ENCODE measurements at regions not wholly inside any gene's neighbourhood (a gene's known extent, or its start where the extent isn't known, plus 50 kb on each side); places are given as distances from the start of the nearest gene placed in this dataset.

DNA sequence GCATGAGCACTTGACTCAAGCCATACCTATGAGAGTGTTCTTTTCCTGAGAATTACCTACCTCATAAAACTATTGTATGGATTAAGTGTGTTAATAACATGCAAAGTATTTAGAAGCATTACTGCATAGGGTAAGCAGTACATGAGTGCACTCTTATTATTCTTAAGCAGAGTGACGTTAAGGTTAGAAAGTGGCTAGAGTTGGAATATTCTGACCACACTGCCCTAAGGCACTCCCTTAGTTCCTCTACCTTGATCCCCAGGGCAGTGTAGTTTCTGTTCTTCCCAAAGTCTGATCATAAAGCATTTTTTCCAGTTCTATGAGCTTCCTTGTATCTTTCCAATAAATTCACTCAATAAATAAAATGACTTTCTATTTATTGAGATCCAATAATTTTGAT lies 189.2 kb downstream of the PCSK1 start:
- no peak for DNase-seq

DNA sequence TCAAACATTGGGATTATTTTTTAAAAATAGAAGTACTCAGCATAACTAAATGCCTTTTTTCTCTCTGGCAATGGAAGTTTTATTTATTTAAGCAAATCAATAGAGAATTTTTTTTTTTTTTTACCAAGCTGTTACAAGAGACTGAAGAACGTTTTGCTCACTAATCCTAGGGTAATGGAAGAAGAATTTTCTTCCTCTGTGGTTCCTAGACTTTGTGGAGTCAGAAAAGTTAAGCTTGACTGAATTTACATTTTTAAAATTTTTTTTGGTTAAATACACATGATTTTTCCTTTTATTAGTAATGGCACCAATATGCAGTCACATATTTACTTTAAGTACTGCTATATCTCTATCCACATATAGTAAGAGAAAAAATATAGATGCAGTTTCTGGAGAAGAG lies 189.8 kb downstream of the PCSK1 start:
- no peak for DNase-seq

DNA sequence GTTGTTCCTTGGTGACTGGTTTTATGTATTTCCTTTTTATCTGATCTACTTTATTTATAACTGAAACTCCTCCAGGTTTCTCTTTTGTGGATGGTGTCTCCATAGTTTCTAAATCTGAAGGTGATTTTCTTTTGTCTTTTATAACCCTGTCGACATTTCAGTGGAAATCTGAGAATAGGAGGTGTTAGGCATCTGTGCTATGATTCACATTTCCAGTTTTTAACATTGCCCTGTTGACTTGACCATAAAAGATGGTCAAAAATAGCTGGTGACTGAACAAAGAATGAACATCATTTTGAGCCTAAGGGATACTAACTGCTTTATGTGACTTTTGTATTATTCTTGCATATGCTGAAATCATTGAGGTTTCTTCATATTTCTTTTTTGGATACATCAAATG lies 190.5 kb downstream of the PCSK1 start:
- DNase-seq, result no peak

DNA sequence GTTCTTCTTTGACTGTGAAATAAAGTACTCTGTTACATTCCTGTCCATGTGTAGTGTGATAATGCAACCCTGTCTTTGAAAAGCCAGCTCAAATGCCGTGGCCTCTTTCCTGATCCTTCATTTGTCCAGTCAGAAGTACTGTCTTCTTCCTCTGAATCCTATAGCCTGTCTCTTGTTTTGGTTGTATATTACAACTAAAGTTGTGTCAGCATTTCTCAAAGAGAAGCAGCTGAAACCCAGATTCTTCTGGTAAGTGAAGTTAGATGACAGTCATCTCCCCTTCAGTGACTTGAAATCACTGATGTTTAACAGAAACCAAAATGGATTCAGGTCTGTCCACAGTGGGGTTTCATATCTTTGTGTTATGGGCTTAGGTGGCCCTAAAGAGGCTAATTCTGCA lies 196.2 kb downstream of the PCSK1 start:
- no peak for DNase-seq

DNA sequence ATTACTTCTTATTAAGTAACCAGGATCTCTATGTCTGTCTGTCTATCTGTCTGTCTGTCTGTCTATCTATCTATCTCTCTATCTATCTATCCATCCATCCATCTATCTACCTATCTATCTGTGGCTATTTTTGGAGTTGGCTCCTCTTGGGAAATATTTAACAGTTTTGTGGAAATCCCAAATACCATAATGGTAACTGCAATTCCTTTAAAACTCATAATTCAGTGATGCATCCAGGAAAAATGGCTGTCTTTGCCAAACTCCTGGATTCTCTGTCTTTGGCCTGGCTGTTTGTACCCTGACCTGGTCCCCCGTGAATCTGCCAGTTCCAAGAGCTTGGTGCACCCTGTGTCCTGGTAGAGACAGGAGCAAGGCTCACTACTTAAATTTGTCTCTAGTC lies 197.0 kb downstream of the PCSK1 start:
- DNase-seq, result no peak

DNA sequence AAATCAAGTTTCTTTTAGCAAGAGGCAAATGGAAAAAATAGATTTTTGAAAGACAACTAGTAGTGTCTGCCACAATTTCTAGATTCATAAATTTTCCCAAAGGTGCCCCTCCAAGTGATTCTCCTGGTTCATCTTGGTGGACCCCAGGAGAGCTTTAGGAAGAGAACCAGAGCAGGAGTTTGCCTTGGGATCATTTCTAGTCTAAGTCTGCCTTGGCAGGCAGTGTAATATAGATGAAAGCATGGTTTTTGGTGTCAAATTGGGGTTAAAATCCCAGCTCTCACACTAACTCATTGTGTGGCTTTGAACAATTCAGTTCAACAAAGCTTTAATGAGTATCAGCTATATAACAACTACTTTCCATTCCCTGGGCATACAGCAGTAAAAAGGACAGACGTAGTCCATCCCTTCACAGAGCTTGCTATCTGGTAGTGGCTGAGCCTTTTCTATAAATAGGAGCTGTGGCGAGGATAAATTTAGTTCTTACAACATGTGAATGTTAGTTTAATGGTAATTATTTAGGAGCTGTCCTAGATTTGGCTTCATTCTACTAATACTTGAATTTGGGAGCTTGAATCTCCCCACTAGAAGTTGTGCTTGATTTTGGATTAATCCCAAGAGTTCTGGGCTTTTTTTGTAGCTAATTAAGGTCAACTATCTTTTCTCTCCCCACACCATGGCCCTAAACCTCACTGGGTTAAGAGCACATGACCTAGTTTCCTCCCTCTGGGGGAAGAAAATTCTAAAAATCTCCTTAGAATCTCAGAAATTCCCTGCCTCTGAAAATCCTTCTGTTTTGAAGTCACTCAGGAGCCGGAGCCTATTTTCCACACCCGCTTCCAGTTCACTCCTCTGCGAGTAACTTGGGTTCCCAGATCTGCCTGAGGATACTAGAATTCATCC lies 197.8 kb downstream of the PCSK1 start:
- no peak for DNase-seq

DNA sequence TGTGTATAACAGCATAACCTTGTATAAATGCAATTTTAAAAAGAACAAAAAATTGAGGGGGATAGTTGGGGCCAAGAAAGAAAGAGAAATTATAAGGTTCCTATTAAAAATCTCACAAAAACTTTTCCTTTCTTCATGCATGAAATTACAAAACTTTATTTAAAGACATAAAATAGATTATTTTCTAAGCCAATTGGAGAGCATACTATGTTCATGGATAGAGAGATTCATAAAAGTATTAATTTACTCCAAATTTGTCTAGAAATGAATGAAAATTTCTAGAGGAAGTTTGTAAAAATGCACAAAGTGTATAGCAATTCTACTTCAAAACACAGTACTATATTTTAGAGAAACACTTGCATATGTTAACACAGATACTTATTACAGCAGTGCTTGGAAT lies 200.4 kb downstream of the PCSK1 start:
- no peak for DNase-seq

DNA sequence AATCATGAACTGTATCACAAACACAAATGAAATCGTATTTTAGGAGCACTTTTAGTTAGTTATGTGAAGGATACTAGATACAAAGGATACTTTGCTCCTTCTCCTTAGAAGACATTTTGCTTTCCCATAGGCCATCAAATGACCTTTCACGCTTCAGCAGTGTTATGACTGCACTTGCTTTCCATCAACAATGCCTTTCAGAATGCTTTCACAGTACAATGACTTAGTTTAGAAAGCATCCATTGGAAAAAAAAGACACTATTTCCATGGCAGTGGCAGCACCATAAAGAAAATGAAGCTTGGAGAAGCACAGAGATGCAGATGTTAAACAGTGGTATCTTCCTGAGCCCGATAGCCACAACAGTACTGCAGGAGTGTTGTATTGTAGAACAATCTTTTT lies 203.9 kb downstream of the PCSK1 start:
- no peak for DNase-seq

DNA sequence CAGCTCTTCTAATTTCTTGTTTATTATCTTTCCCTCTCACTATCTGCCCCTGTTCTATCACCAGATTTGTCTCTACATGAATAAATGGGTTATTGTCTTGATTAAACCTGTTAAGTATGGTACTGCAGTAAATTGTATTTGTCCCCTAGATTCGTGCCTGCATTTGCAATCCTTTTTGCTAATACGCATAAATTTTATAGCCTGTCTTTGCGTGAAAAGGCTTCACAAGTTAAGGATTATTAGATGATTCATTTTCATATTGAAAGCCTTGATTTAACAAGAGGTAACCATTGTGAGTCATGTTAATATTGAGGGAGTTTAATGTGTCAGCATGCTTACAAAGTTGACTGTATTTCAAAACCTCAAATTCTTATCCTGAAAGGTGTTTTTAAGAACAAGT lies 204.6 kb downstream of the PCSK1 start:
- DNase-seq, result no peak

DNA sequence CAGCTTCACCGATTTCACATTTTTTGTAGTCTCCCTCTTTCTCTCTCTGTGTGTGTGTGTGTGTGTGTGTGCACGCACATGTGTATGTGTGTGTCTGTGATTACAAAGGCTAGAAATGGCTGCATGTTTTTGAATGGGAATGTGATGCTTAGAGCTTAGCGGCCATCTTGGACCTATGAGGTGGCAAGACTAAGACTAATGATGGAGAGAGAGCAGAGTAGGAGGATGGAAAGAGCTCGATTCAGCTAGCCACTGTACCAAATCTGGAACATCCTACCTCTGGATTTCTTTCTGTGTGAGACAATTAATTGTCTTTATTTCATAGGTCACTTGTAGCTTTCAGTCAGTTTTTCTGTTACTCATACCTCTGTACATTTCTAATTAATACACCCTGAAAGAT lies 205.1 kb downstream of the PCSK1 start:
- DNase-seq, result no peak

DNA sequence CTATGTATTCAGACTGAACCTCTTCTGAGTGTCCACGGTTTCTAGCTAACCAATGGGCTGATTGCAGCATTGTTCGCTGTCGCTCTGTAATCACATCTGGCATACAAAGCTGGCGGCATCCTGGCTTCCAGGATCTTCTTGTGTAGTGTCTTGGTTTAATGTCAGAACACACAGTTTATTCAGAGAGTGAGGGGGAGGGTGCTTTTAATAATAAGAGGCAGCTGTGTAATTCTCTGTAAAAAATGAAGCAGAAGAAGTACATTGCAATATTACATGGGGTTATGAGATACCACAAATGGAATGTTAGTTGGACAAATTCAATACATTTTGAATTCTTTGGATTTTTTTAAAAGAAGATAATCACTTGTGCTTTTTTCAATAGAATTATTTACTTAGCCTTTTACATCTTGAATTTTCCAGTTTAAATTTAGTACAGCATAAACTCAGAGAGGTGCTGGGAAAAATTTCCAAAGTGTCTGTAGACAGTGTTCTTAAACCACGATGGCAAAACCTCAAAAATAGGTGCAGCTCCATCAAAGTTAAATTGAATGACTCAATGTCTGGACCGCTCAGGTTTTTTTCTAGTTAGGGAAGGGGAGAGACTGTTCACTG lies 206.0 kb downstream of the PCSK1 start:
- peak in 1 of 2 experiments; percentile 25 for DNase-seq

DNA sequence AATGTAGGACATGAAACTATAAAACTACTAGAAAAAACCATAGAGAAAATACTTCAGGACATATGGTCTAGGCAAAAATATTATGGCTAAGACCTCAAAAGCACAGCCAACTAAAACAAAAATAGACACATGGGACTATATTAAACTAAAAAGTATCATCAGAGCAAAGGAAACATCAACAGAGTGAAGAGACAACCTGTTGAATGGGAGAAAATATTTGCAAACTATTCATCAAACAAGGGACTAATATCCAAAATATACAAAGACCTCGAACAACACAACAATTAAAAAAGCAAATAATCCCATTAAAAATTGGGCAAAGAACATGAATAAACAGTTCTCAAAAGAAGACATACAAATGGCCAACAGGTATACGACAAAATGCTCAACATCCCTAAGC lies 210.9 kb downstream of the PCSK1 start:
- DNase-seq, result no peak

DNA sequence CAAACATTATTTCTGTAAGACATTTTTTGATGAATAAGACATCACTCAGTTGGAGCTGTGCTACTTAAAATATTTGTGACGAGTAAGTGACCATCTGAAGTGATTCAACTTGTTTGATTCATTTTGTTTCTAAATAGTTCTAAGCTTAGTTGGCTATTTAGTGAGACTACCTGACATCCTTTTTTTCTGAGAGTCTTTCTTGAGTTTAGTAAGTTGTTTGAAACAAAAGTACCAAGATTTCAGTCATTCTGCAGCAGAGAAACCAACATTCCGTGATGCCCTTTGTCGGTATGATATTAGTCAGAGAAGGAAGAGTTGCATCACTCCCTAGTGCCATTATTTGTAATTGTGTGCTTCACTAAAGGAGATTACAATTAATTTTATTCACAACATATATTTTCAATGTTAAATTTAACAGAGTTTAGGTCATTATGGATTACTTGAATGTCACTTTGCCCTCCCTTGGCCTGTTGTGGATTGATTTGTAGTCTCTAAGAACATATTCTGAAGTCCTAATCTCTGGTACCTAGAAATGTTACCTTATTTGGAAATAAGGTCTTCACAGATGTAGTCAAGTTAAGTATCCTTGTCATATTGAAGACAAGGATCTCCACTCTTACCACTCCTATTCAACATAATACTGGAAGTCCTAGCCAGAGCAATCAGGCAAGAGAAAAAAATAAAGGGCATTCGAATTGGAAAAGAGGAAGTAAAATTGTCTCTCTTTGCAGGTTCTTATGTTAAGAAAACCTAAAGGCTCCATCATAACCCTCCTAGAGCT lies 212.2 kb downstream of the PCSK1 start:
- DNase-seq, result no peak

DNA sequence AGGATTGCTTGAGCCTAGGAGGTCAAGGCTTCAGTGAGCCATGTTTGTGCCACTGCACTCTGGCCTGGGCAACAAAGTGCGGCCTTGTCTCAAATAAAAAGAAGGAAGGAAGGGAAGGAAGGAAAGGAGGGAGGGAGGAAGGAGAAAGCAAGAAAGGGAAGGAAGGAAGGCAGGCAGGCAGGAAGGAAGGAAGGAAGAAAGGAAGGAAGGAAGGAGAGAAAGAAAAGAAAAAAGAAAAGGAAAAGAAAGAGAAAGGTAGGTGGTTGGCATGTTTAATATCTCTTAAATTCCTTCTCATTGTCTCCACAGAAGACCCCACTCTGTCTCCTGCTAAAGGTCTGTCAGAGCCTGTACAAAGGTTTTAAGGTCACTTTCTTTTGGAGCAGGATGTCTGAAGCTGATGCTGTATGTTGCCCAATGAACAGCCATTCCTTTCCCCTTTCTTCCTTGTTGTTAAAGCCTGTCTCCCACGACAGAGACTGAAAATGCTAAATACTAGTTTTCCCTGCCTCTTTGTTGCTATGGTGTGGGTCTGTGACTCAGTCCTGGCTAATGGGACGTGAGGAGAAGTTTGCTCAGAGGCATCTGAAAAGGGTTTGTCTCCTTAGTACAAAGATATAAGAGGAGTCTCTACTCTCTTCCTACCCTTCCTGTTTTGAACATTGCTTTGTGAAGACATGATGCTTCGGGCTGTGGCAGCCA lies 213.3 kb downstream of the PCSK1 start:
- no peak for DNase-seq

DNA sequence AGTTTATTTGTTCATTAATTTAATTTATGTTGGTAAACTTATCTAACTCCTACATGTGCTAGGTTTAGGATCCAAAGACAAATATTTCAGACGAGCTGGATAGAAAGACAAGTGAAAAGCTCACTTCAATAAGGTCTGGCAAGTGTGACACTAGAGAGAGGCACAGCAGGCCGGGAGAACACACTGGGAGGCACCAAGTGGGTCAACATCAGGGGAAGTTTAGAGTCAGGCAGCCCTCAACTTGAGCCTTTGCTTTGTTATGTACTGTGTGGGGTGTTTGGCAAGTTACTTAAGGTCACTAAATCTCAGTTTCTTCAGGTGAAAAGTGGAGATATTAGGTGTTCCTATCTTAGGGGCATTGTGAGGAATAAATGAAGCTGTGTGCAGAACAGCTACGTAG lies 214.4 kb downstream of the PCSK1 start:
- DNase-seq, result no peak

DNA sequence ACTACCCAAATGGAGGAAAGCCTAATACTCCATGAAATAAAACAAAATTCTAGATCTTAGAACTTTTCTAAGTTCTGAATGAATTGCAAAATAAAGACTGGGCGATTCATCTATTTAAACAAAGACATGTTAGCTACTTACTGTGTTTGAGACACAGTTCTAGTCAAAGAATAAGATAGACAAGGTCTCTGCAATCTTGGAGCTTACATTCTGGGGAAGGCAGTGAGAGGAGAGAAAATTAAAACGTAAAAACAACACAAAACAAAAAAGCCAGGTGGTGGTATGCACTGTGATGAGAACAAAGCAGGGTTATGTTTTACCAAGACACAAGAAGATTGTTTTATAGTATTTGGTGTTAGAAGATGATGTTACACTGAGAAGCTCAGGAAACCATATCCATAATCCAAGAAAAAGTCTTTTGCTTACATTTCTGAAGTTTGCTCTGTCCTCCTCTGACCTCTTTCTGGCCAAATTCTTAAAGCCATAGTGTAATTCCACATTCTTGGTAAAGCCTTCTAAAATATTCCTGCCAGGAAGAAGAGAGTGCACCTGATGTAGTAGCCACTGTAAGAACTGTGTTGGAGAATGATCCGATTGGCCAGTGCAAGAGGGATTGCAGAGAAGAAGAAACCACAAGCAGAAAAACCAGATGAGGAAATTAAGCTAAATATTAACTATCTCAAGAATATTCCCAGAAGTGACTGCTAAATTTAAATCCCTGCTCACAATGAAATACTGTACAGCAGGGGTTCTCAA lies 218.4 kb downstream of the PCSK1 start:
- no peak for DNase-seq

DNA sequence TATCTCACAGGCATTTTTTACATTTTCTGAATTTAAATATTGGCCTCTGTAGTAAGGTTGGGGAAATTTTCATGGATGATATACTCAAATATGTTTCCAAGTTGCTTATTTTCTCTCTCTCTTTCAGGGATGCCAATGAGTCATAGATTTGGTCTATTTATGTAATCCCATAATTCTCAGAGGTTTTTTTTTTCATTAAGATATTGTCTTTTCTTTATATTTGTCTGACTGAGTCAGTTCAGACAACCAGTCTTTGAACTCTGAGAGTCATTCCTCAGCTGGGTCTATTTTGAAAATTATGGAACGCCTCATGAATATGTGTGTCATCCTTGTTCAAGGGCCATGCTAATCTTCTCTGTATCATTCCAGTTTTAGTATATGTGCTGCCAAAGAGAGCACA lies 223.2 kb downstream of the PCSK1 start:
- no peak for DNase-seq

DNA sequence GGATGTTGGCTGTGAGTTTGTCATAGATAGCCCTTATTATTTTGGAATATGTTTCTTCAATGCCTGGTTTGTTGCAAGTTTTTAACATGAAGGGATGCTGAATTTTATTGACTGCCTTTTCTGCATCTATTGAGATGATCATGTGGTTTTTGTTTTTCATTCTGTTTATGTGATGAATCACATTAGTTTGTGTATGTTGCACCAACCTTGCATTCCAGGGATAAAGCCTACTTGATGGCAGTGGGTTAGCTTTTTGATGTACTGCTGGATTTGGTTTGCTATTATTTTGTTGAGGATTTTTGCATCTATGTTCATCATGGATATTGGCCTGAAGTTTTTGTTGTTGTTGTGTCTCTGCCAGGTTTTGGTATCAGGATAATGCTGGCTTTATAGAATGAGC lies 225.6 kb downstream of the PCSK1 start:
- DNase-seq, result no peak

DNA sequence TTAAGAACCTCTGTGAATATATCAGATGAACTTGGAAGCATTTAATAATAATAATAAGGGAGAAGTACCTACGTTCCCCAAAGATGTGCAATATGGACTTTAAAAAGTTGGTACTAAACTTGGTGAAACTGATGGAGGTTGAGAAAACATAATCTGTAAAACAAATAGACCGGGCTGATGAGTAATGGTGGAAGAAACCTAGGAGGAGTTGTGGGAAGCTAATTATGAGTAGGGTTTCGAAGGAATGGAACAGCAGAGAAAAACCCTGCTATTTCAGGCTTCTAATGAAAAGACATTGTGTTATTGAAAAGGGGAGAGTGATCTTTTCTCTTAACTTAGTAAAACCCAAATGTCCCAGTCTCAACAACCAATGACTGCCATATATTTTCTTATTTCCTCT lies 229.3 kb downstream of the PCSK1 start:
- DNase-seq, result no peak

DNA sequence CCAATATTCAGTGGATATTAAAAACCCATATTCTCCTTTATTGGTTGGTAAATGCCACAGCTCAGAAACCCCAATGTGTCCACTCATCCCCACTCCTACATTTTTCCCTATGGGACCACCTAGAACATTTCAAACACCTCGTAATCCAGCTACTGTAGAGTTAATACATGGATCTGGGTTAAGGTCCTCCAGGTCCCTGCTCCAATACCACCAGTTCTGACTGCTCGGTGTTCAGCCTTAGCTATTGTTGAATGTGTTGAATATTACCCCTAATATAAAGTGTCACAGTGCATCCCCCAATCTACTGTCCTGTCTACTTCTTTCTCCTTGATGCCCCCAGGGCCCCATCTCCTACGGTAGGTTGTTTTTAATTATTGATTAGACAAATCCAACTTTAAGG lies 231.5 kb downstream of the PCSK1 start:
- no peak for DNase-seq

DNA sequence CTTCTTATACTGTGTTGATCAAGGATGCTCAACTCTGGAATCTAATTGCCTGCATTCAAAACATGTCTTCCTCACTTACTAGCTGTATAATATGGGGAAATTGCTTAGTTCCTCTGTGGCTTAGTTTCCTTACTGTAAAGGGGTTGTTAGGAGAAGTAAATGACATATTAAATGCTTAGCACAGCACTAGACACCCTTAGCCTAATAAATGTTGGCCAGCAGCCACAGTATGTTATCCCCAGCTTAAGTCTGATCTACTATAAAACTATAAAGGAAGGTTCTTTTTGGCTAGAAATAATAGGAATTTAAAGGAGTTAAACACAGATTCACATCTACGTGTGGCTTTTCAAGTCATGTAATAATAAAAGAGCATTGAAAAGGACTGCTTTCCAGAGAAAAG lies 232.4 kb downstream of the PCSK1 start:
- no peak for DNase-seq

DNA sequence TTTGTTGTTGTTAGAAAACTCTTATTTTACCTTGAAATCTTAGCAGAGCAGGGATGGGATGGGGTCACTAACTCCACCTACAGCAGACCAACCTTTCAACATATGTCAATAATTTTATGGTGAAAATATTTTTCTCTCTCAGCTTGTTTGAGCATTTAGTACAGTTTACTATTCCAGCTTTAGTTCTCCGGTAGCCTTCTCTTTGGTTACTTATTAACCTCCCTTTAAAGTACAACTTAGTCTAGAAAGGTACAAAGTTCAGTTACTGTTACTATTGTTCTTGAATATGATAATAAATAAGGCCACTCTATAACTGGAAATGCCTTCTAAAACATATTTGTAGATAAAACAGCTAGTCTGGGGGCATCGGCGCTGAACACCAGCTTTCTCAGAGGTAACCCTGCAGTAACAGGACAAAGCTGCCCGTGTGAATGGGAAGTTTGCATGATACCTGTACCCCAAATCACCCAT lies 233.3 kb downstream of the PCSK1 start:
- no peak for DNase-seq

Measured in SW 1271 (cell line).